ENCODE measurements at regions not wholly inside any gene's neighbourhood (a gene's known extent, or its start where the extent isn't known, plus 50 kb on each side); places are given as distances from the start of the nearest gene placed in this dataset.

- Histone ChIP-seq H3K4me1 (ENCODE audit: control insufficient read depth, low read depth, low read length) (no peaks in the 10 kb centered on the region), H3K36me3 (ENCODE audit: control insufficient read depth, low read depth, low read length) (no peaks in the 10 kb centered on the region), H3K27ac (ENCODE audit: low read length) (no peak overlapping the region), H3K27me3 (ENCODE audit: control insufficient read depth, insufficient read depth, low read length) (no peaks in the 10 kb centered on the region), H3K9me3 (ENCODE audit: control insufficient read depth, low read depth, low read length) (peaks cover 3% of the 10 kb centered on the region), H3K4me3 (ENCODE audit: low read length) (no peak overlapping the region), H3K9ac (ENCODE audit: low read length) (no peak overlapping the region)
Observed at GRCh38 chr10:130230036-130230435, 93.8 kb downstream of the GLRX3 start.

GRCh38 chr10:130230611-130231010, 94.4 kb downstream of the GLRX3 start:
- no peak overlapping the region for H3K27ac ChIP-seq (ENCODE audit: low read length)
- H3K9me3 ChIP-seq (ENCODE audit: control insufficient read depth, low read depth, low read length), result peaks cover 3% of the 10 kb centered on the region
- H3K9ac ChIP-seq (ENCODE audit: low read length), result no peak overlapping the region

GRCh38 chr10:130231251-130231741, 95.1 kb downstream of the GLRX3 start:
- no peaks in the 10 kb centered on the region for H3K36me3 ChIP-seq (ENCODE audit: control insufficient read depth, low read depth, low read length)
- no peak overlapping the region for H3K9ac ChIP-seq (ENCODE audit: low read length)
- H3K9me3 ChIP-seq (ENCODE audit: control insufficient read depth, low read depth, low read length), result peaks cover 3% of the 10 kb centered on the region
- H3K27ac ChIP-seq (ENCODE audit: low read length), result no peak overlapping the region
- H3K4me3 ChIP-seq (ENCODE audit: low read length), result no peak overlapping the region
- H3K27me3 ChIP-seq (ENCODE audit: control insufficient read depth, insufficient read depth, low read length), result no peaks in the 10 kb centered on the region
- no peaks in the 10 kb centered on the region for H3K4me1 ChIP-seq (ENCODE audit: control insufficient read depth, low read depth, low read length)

More at GRCh38 chr10:130230611-130231010, 94.4 kb downstream of the GLRX3 start:
- H3K4me3 ChIP-seq (ENCODE audit: low read length), result no peak overlapping the region
- H3K4me1 ChIP-seq (ENCODE audit: control insufficient read depth, low read depth, low read length), result no peaks in the 10 kb centered on the region
- H3K36me3 ChIP-seq (ENCODE audit: control insufficient read depth, low read depth, low read length), result no peaks in the 10 kb centered on the region
- H3K27me3 ChIP-seq (ENCODE audit: control insufficient read depth, insufficient read depth, low read length), result no peaks in the 10 kb centered on the region

- Histone ChIP-seq H3K36me3 (ENCODE audit: control insufficient read depth, low read depth, low read length) (no peaks in the 10 kb centered on the region), H3K9me3 (ENCODE audit: control insufficient read depth, low read depth, low read length) (peaks cover 3% of the 10 kb centered on the region), H3K27me3 (ENCODE audit: control insufficient read depth, insufficient read depth, low read length) (no peaks in the 10 kb centered on the region), H3K27ac (ENCODE audit: low read length) (no peak overlapping the region), H3K4me1 (ENCODE audit: control insufficient read depth, low read depth, low read length) (no peaks in the 10 kb centered on the region), H3K4me3 (ENCODE audit: low read length) (no peak overlapping the region), H3K9ac (ENCODE audit: low read length) (no peak overlapping the region)
Observed at GRCh38 chr10:130232166-130233034, 96.2 kb downstream of the GLRX3 start.

GRCh38 chr10:130233035-130233360, 96.8 kb downstream of the GLRX3 start:
- no peaks in the 10 kb centered on the region for H3K4me1 ChIP-seq (ENCODE audit: control insufficient read depth, low read depth, low read length)
- no peak overlapping the region for H3K4me3 ChIP-seq (ENCODE audit: low read length)
- no peaks in the 10 kb centered on the region for H3K27me3 ChIP-seq (ENCODE audit: control insufficient read depth, insufficient read depth, low read length)
- no peaks in the 10 kb centered on the region for H3K36me3 ChIP-seq (ENCODE audit: control insufficient read depth, low read depth, low read length)
- peaks cover 1% of the 10 kb centered on the region for H3K9me3 ChIP-seq (ENCODE audit: control insufficient read depth, low read depth, low read length)
- no peak overlapping the region for H3K27ac ChIP-seq (ENCODE audit: low read length)
- no peak overlapping the region for H3K9ac ChIP-seq (ENCODE audit: low read length)

- H3K27ac ChIP-seq (ENCODE audit: low read length), result no peak overlapping the region
- H3K4me3 ChIP-seq (ENCODE audit: low read length), result no peak overlapping the region
- H3K9me3 ChIP-seq (ENCODE audit: control insufficient read depth, low read depth, low read length), result no peaks in the 10 kb centered on the region
- H3K27me3 ChIP-seq (ENCODE audit: control insufficient read depth, insufficient read depth, low read length), result no peaks in the 10 kb centered on the region
- no peaks in the 10 kb centered on the region for H3K36me3 ChIP-seq (ENCODE audit: control insufficient read depth, low read depth, low read length)
- no peak overlapping the region for H3K9ac ChIP-seq (ENCODE audit: low read length)
- no peaks in the 10 kb centered on the region for H3K4me1 ChIP-seq (ENCODE audit: control insufficient read depth, low read depth, low read length)
Observed at GRCh38 chr10:130233426-130233825, 97.2 kb downstream of the GLRX3 start.

GRCh38 chr10:130234171-130234965, 98.2 kb downstream of the GLRX3 start:
- Histone ChIP-seq H3K9me3 (ENCODE audit: control insufficient read depth, low read depth, low read length) (no peaks in the 10 kb centered on the region), H3K9ac (ENCODE audit: low read length) (no peak overlapping the region), H3K4me1 (ENCODE audit: control insufficient read depth, low read depth, low read length) (no peaks in the 10 kb centered on the region), H3K27me3 (ENCODE audit: control insufficient read depth, insufficient read depth, low read length) (no peaks in the 10 kb centered on the region), H3K4me3 (ENCODE audit: low read length) (no peak overlapping the region), H3K36me3 (ENCODE audit: control insufficient read depth, low read depth, low read length) (no peaks in the 10 kb centered on the region), H3K27ac (ENCODE audit: low read length) (no peak overlapping the region)

GRCh38 chr10:130236711-130237110, 100.5 kb downstream of the GLRX3 start:
- H3K4me1 ChIP-seq (ENCODE audit: control insufficient read depth, low read depth, low read length), result no peaks in the 10 kb centered on the region

GRCh38 chr10:130240409-130240808, 104.2 kb downstream of the GLRX3 start:
- Histone ChIP-seq H3K9ac (ENCODE audit: low read length) (no peak overlapping the region), H3K36me3 (ENCODE audit: control insufficient read depth, low read depth, low read length) (no peaks in the 10 kb centered on the region), H3K27ac (ENCODE audit: low read length) (no peak overlapping the region), H3K27me3 (ENCODE audit: control insufficient read depth, insufficient read depth, low read length) (no peaks in the 10 kb centered on the region), H3K4me1 (ENCODE audit: control insufficient read depth, low read depth, low read length) (no peaks in the 10 kb centered on the region), H3K4me3 (ENCODE audit: low read length) (no peak overlapping the region), H3K9me3 (ENCODE audit: control insufficient read depth, low read depth, low read length) (no peaks in the 10 kb centered on the region)

More at GRCh38 chr10:130236711-130237110, 100.5 kb downstream of the GLRX3 start:
- Histone ChIP-seq H3K36me3 (ENCODE audit: control insufficient read depth, low read depth, low read length) (no peaks in the 10 kb centered on the region), H3K27ac (ENCODE audit: low read length) (no peak overlapping the region), H3K27me3 (ENCODE audit: control insufficient read depth, insufficient read depth, low read length) (no peaks in the 10 kb centered on the region), H3K9me3 (ENCODE audit: control insufficient read depth, low read depth, low read length) (no peaks in the 10 kb centered on the region), H3K9ac (ENCODE audit: low read length) (no peak overlapping the region), H3K4me3 (ENCODE audit: low read length) (no peak overlapping the region)

- Histone ChIP-seq H3K9me3 (ENCODE audit: control insufficient read depth, low read depth, low read length) (no peaks in the 10 kb centered on the region), H3K9ac (ENCODE audit: low read length) (no peak overlapping the region), H3K4me3 (ENCODE audit: low read length) (no peak overlapping the region), H3K36me3 (ENCODE audit: control insufficient read depth, low read depth, low read length) (no peaks in the 10 kb centered on the region), H3K4me1 (ENCODE audit: control insufficient read depth, low read depth, low read length) (no peaks in the 10 kb centered on the region), H3K27me3 (ENCODE audit: control insufficient read depth, insufficient read depth, low read length) (no peaks in the 10 kb centered on the region), H3K27ac (ENCODE audit: low read length) (no peak overlapping the region)
Observed at GRCh38 chr10:130242513-130242912, 106.3 kb downstream of the GLRX3 start.

- no peak overlapping the region for H3K4me3 ChIP-seq (ENCODE audit: low read length)
- H3K9me3 ChIP-seq (ENCODE audit: control insufficient read depth, low read depth, low read length), result no peaks in the 10 kb centered on the region
- no peaks in the 10 kb centered on the region for H3K4me1 ChIP-seq (ENCODE audit: control insufficient read depth, low read depth, low read length)
- H3K36me3 ChIP-seq (ENCODE audit: control insufficient read depth, low read depth, low read length), result no peaks in the 10 kb centered on the region
- H3K27ac ChIP-seq (ENCODE audit: low read length), result no peak overlapping the region
- no peak overlapping the region for H3K9ac ChIP-seq (ENCODE audit: low read length)
- H3K27me3 ChIP-seq (ENCODE audit: control insufficient read depth, insufficient read depth, low read length), result no peaks in the 10 kb centered on the region
Observed at GRCh38 chr10:130243015-130243414, 106.8 kb downstream of the GLRX3 start.

Data from iPS-18a (cell line).